Esophagus squamous epithelium (tissue), 5 donors: ENCODE measurements at regions not wholly inside any gene's neighbourhood (a gene's known extent, or its start where the extent isn't known, plus 50 kb on each side); places are given as distances from the start of the nearest gene placed in this dataset.

Experiments
- DNase-seq: peaks from one replicate; lab custom pipeline; 2025; lab: John Stamatoyannopoulos, UW
- H3K27ac ChIP-seq, 4 donors: fragments of 200-600 bp; sonication (generic); one replicate each; pipeline ENCODE4 v1.5.1; 2016 to 2019; ENCODE audit warnings: mild to moderate bottlenecking in 1 of 4
- H3K27me3 ChIP-seq, 4 donors: fragments of 200-600 bp; sonication (generic); 1 replicate in 3 of 4; 2 replicates in 1 of 4; pipeline versions ENCODE4 v1.5.1 to v1.6.0; 2017 to 2021; ENCODE audit warnings: antibody characterized with exemption in 1 of 4
- H3K36me3 ChIP-seq, 3 donors: fragments of 200-600 bp; sonication (generic); one replicate each; pipeline ENCODE4 v1.5.1; 2016 to 2019
- H3K4me1 ChIP-seq, 3 donors: fragments of 200-600 bp; sonication (generic); one replicate each; pipeline ENCODE4 v1.5.1; 2017 to 2019
- H3K4me3 ChIP-seq, 4 donors: fragments of 200-600 bp; sonication (generic); 1 replicate in 3 of 4; 2 replicates in 1 of 4; pipeline ENCODE4 v1.5.1; 2016 to 2019; ENCODE audit warnings: mild to moderate bottlenecking in 2 of 4, moderate library complexity in 1 of 4
- H3K9me3 ChIP-seq, 3 donors: fragments of 200-600 bp; sonication (generic); one replicate each; pipeline ENCODE4 v1.5.1; 2016 to 2019
- CTCF ChIP-seq, 6 experiments: fragments of 450-650 bp in 4 of 6; fragments of 200-600 bp in 2 of 6; sonication (generic) in 2 of 6; IDR thresholded peaks; one replicate each; pipeline ENCODE4 v1.5.1; 2016 to 2019; ENCODE audit warnings: antibody characterized with exemption in 6 of 6, mild to moderate bottlenecking in 4 of 6, moderate library complexity in 4 of 6
- POLR2A ChIP-seq, 4 donors: fragments of 450-650 bp; IDR thresholded peaks; one replicate each; pipeline ENCODE4 v1.6.1; 2017; ENCODE audit warnings: antibody characterized with exemption in 4 of 4, mild to moderate bottlenecking in 4 of 4, moderate library complexity in 3 of 4
- WGBS, 2 donors: methylation state at CpG; one replicate each; pipeline ENCODE4 v1.1.5; 2018; 5-methylcytosine and 5-hydroxymethylcytosine counted together
- intact Hi-C: fragments of 100-400 bp; cut with DNase I; formaldehyde crosslinking; loops from one replicate; pipeline ENCODE4 v1.15.0; 2022
- donor health status: DM: yes; HTN: yes; CAD: no.

GRCh38 chr18:68072744-68073143 lies 556.2 kb upstream of the DSEL start:
- no peak overlapping the region for H3K4me3 ChIP-seq
- DNase-seq = no peak
- H3K4me1 ChIP-seq = no peaks in the 10 kb centered on the region
- intact Hi-C loops = no loop called here
- TF ChIP-seq CTCF (IDR thresholded peaks at IDR 0.05) (no peak), POLR2A (IDR thresholded peaks at IDR 0.05) (no peak)
- WGBS, 2 donors = 61 to 70% methylated on average over 2 to 4 of the region's 7 CpGs
- H3K27me3 ChIP-seq = no peaks in the 10 kb centered on the region
- H3K36me3 ChIP-seq = no peaks in the 10 kb centered on the region
- no peak overlapping the region for H3K27ac ChIP-seq
- H3K9me3 ChIP-seq = no peaks in the 10 kb centered on the region

GRCh38 chr18:68060871-68061270 lies 544.4 kb upstream of the DSEL start:
- no peak overlapping the region for H3K27ac ChIP-seq
- intact Hi-C loops = no loop called here
- H3K27me3 ChIP-seq = no peaks in the 10 kb centered on the region
- no peak for DNase-seq
- no peak overlapping the region for H3K4me3 ChIP-seq
- no peaks in the 10 kb centered on the region for H3K36me3 ChIP-seq
- no peaks in the 10 kb centered on the region for H3K9me3 ChIP-seq
- no peaks in the 10 kb centered on the region for H3K4me1 ChIP-seq
- no peak for TF ChIP-seq CTCF (IDR thresholded peaks at IDR 0.05)
- TF ChIP-seq POLR2A (IDR thresholded peaks at IDR 0.05) = no peak
- WGBS, 2 donors = 73 to 92% methylated on average over 1 of the region's 1 CpG

- H3K27me3 ChIP-seq = no peaks in the 10 kb centered on the region
- intact Hi-C loops = no loop called here
- TF ChIP-seq CTCF (IDR thresholded peaks at IDR 0.05) (no peak), POLR2A (IDR thresholded peaks at IDR 0.05) (no peak)
- no peaks in the 10 kb centered on the region for H3K36me3 ChIP-seq
- 63 to 71% methylated on average over 4 of the region's 4 CpGs for WGBS, 2 donors
- H3K9me3 ChIP-seq = no peaks in the 10 kb centered on the region
- H3K27ac ChIP-seq = no peak overlapping the region
- H3K4me1 ChIP-seq = no peaks in the 10 kb centered on the region
- no peak for DNase-seq
- no peak overlapping the region for H3K4me3 ChIP-seq
These were observed 540.4 kb upstream of the DSEL start for GRCh38 chr18:68056936-68057335.

GRCh38 chr18:68054669-68055068 lies 538.1 kb upstream of the DSEL start:
- no peak overlapping the region for H3K4me3 ChIP-seq
- H3K27me3 ChIP-seq = no peaks in the 10 kb centered on the region
- H3K36me3 ChIP-seq = no peaks in the 10 kb centered on the region
- no peaks in the 10 kb centered on the region for H3K9me3 ChIP-seq
- 17 to 21% methylated on average over 1 of the region's 1 CpG for WGBS, 2 donors
- TF ChIP-seq POLR2A (IDR thresholded peaks at IDR 0.05) (no peak), CTCF (IDR thresholded peaks at IDR 0.05) (no peak)
- H3K27ac ChIP-seq = no peak overlapping the region
- no peaks in the 10 kb centered on the region for H3K4me1 ChIP-seq
- intact Hi-C loops = no loop called here
- no peak for DNase-seq

GRCh38 chr18:68053290-68053689 lies 536.8 kb upstream of the DSEL start:
- Histone ChIP-seq H3K27ac (no peak overlapping the region), H3K27me3 (no peaks in the 10 kb centered on the region), H3K9me3 (no peaks in the 10 kb centered on the region), H3K36me3 (no peaks in the 10 kb centered on the region), H3K4me1 (no peaks in the 10 kb centered on the region), H3K4me3 (no peak overlapping the region)
- TF ChIP-seq CTCF (IDR thresholded peaks at IDR 0.05) = no peak
- no peak for TF ChIP-seq POLR2A (IDR thresholded peaks at IDR 0.05)
- intact Hi-C loops = no loop called here
- WGBS, 2 donors = 57 to 71% methylated on average over 2 of the region's 2 CpGs
- no peak for DNase-seq
